ENCODE measurements at regions not wholly inside any gene's neighbourhood (a gene's known extent, or its start where the extent isn't known, plus 50 kb on each side); places are given as distances from the start of the nearest gene placed in this dataset.

DNA sequence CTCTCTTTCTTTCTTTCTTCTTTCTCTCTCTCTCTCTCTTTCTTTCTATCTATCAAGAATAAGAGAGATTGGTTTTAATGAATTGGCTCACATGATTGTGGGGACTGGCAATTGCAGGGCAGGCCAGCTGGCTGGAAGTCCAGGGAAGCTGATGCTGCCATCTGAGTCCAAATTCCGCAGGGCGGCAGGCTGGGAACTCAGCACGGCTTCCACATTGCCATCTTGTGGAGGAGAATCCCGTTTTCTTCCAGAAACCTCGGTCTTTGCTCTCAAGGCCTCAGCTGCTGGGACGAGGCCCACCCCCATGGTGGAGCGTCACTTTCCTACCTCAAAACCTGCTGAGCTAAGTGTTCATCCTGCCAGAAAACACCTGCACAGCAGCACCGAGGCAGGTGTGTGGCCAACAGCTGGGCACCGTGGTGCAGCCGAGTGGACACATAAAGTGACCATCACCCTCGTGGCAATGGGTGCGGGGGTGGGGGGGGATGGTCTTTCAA lies 58.8 kb upstream of the SLCO4A1 start:
- H3K9ac ChIP-seq: no peak overlapping the region
- TF ChIP-seq, protein P1, sequence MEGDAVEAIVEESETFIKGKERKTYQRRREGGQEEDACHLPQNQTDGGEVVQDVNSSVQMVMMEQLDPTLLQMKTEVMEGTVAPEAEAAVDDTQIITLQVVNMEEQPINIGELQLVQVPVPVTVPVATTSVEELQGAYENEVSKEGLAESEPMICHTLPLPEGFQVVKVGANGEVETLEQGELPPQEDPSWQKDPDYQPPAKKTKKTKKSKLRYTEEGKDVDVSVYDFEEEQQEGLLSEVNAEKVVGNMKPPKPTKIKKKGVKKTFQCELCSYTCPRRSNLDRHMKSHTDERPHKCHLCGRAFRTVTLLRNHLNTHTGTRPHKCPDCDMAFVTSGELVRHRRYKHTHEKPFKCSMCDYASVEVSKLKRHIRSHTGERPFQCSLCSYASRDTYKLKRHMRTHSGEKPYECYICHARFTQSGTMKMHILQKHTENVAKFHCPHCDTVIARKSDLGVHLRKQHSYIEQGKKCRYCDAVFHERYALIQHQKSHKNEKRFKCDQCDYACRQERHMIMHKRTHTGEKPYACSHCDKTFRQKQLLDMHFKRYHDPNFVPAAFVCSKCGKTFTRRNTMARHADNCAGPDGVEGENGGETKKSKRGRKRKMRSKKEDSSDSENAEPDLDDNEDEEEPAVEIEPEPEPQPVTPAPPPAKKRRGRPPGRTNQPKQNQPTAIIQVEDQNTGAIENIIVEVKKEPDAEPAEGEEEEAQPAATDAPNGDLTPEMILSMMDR (conservative IDR thresholded peaks at IDR 0.05; ENCODE audit: low read depth, low read length): no peak
- no peak overlapping the region for H3K4me2 ChIP-seq
- no peaks in the 10 kb centered on the region for H3K36me3 ChIP-seq (ENCODE audit: insufficient read depth)
- peaks cover 93% of the 10 kb centered on the region for H3K27me3 ChIP-seq (ENCODE audit: insufficient read depth, low read depth)
- H3K79me2 ChIP-seq (ENCODE audit: insufficient read depth, low read depth): no peaks in the 10 kb centered on the region
- no peak overlapping the region for H3K4me3 ChIP-seq (IDR thresholded peaks at IDR 0.05; ENCODE audit: insufficient read depth, low read depth, low read length)
- H4K20me1 ChIP-seq (ENCODE audit: insufficient read depth): no peaks in the 10 kb centered on the region
- peaks cover under 1% of the 10 kb centered on the region for H3K4me1 ChIP-seq (ENCODE audit: low read depth, poor library complexity, severe bottlenecking)
- H2AFZ ChIP-seq (ENCODE audit: low read depth): no peak overlapping the region
- no peak overlapping the region for H3K27ac ChIP-seq

DNA sequence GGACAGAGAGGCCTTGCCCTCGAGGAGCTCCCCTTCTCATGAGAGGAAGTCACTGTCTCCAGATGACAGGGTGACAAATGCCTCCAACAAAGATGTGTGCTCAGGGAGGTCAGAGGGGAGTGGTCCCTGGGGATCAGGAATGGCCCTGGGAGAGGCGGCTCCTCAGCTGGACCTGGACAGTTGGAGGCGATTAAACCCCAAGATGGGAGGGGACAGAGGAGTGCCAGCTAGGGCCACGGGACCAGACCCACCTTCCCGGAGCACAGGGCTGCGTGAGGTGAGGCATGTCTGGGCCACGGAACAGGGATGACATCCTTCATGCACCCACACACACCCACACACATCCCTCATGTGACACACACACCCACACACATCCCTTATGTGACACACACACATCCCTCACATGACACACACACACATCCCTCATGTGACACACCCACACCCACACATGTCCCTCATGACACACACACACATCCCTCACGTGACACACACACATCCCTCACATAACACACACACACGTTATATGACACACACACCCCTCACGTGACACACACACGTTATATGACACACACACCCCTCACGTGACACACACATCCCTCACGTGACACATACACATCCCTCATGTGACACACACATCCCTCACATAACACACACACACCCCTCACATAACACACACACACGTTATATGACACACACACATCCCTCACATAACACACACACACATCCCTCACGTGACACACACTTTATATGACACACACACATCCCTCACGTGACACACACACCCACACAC lies 57.4 kb upstream of the SLCO4A1 start:
- H4K20me1 ChIP-seq (ENCODE audit: insufficient read depth): no peaks in the 10 kb centered on the region
- peaks cover 93% of the 10 kb centered on the region for H3K27me3 ChIP-seq (ENCODE audit: insufficient read depth, low read depth)
- H3K79me2 ChIP-seq (ENCODE audit: insufficient read depth, low read depth): no peaks in the 10 kb centered on the region
- no peak overlapping the region for H3K27ac ChIP-seq
- H3K4me1 ChIP-seq (ENCODE audit: low read depth, poor library complexity, severe bottlenecking): no peaks in the 10 kb centered on the region
- H3K9ac ChIP-seq: no peak overlapping the region
- TF ChIP-seq, protein P1 (conservative IDR thresholded peaks at IDR 0.05; ENCODE audit: low read depth, low read length): no peak
- no peak overlapping the region for H3K4me3 ChIP-seq (IDR thresholded peaks at IDR 0.05; ENCODE audit: insufficient read depth, low read depth, low read length)
- H3K4me2 ChIP-seq: no peak overlapping the region
- no peak overlapping the region for H2AFZ ChIP-seq (ENCODE audit: low read depth)
- H3K36me3 ChIP-seq (ENCODE audit: insufficient read depth): no peaks in the 10 kb centered on the region

DNA sequence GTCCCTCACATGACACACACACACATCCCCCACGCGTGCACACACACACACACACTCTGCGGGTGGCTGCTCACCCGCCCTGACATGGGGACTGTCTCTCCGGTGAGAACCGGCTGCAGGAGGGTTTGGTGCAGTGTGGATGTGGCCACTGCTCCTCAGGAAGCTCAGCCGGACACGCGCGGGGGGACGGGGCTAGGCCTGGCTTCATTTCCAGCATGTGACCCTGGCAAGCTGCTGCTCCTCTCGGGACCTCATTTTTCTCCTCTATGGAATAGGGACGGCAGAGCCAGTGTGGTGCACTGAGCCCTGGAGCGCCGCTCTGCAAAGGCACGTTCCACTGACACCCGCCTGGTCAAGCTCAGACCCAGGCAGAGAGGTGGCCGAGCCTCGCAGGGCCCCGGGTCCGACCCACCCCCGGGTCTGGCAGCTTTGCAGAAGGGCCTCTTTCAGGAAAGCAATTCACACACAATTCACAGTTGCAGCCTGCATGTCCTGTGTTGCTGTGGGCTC lies 56.8 kb upstream of the SLCO4A1 start:
- peaks cover 93% of the 10 kb centered on the region for H3K27me3 ChIP-seq (ENCODE audit: insufficient read depth, low read depth)
- H3K4me3 ChIP-seq (IDR thresholded peaks at IDR 0.05; ENCODE audit: insufficient read depth, low read depth, low read length): no peak overlapping the region
- H2AFZ ChIP-seq (ENCODE audit: low read depth): no peak overlapping the region
- H3K36me3 ChIP-seq (ENCODE audit: insufficient read depth): no peaks in the 10 kb centered on the region
- H3K79me2 ChIP-seq (ENCODE audit: insufficient read depth, low read depth): no peaks in the 10 kb centered on the region
- H4K20me1 ChIP-seq (ENCODE audit: insufficient read depth): no peaks in the 10 kb centered on the region
- no peak overlapping the region for H3K4me2 ChIP-seq
- TF ChIP-seq, protein P1 (conservative IDR thresholded peaks at IDR 0.05; ENCODE audit: low read depth, low read length): no peak
- no peak overlapping the region for H3K27ac ChIP-seq
- H3K9ac ChIP-seq: no peak overlapping the region
- H3K4me1 ChIP-seq (ENCODE audit: low read depth, poor library complexity, severe bottlenecking): no peaks in the 10 kb centered on the region

DNA sequence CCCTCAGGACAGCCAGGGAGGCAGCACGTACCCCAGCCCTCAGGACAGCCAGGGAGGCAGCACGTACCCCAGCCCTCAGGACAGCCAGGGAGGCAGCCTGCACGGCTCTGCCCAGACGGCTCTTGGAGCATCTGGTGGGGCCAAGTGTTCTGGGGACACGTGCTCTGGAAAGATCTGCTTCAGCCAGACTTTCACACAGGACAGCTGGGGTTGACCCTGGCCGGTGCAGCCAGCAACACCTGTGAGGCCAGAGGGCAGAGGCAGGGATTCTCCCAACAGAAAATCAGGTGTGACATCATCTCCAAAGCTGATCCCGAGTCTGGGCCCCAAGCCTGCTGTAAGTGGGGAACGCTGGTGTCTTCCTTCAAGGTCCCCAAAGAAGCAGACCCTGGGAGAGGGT lies 55.5 kb upstream of the SLCO4A1 start:
- Histone ChIP-seq H3K79me2 (ENCODE audit: insufficient read depth, low read depth) (no peaks in the 10 kb centered on the region), H3K27me3 (ENCODE audit: insufficient read depth, low read depth) (peaks cover 96% of the 10 kb centered on the region), H3K27ac (no peak overlapping the region), H3K4me1 (ENCODE audit: low read depth, poor library complexity, severe bottlenecking) (no peaks in the 10 kb centered on the region), H3K9ac (no peak overlapping the region), H3K4me2 (no peak overlapping the region), H2AFZ (ENCODE audit: low read depth) (no peak overlapping the region), H3K36me3 (ENCODE audit: insufficient read depth) (no peaks in the 10 kb centered on the region), H3K4me3 (IDR thresholded peaks at IDR 0.05; ENCODE audit: insufficient read depth, low read depth, low read length) (no peak overlapping the region), H4K20me1 (ENCODE audit: insufficient read depth) (no peaks in the 10 kb centered on the region)
- TF ChIP-seq, protein P1 (conservative IDR thresholded peaks at IDR 0.05; ENCODE audit: low read depth, low read length): no peak
